ENCODE measurements at regions not wholly inside any gene's neighbourhood (a gene's known extent, or its start where the extent isn't known, plus 50 kb on each side); places are given as distances from the start of the nearest gene placed in this dataset.

DNA sequence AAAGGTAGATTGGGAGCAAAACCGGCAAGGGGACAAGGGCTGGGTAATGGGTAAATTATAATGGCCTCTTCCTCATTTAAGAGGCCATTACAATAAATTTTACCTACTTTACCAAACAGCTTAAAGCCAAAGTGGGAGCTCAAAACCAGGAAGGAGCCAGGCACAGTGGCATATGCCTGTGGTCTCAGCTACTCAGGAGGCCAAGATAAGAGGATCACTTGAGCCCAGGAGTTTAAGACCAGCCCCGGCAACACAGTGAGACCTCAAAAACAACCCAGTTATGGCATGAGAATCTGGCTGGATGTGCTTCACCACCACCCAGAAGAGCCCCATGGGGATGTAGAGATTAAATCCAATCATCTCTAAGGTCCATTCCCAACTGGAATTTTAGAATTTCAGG lies 52.9 kb upstream of the TAF8 start:
- TF ChIP-seq RCOR1 (IDR thresholded peaks at IDR 0.05; ENCODE audit: borderline replicate concordance in 1 of 2, low read depth in 2 of 2, low read length in 2 of 2) (no peak), FOXM1 (IDR thresholded peaks at IDR 0.05; ENCODE audit: low read depth) (no peak), FOXM1 (CRISPR knock-in tag; IDR thresholded peaks at IDR 0.05; ENCODE audit: low read depth) (no peak), POLR2A (conservative IDR thresholded peaks at IDR 0.05) (no peak), HEY1 (CRISPR knock-in tag; IDR thresholded peaks at IDR 0.05; ENCODE audit: borderline replicate concordance) (no peak), ZKSCAN3 (CRISPR knock-in tag; IDR thresholded peaks at IDR 0.05) (no peak), EP300 (IDR thresholded peaks at IDR 0.05; ENCODE audit: low read length) (no peak), ZNF239 (CRISPR knock-in tag; IDR thresholded peaks at IDR 0.05) (no peak), ZNF431 (CRISPR knock-in tag; IDR thresholded peaks at IDR 0.05) (no peak), TEAD4 (IDR thresholded peaks at IDR 0.05; ENCODE audit: low read length) (no peak), TEAD4 (CRISPR knock-in tag; IDR thresholded peaks at IDR 0.05; ENCODE audit: borderline replicate concordance) (no peak), NFXL1 (CRISPR knock-in tag; IDR thresholded peaks at IDR 0.05) (no peak), NR1H2 (CRISPR knock-in tag; IDR thresholded peaks at IDR 0.05) (no peak)

Measured in K562 (cell line).